Tibial nerve (tissue), 4 donors: ENCODE measurements at regions not wholly inside any gene's neighbourhood (a gene's known extent, or its start where the extent isn't known, plus 50 kb on each side); places are given as distances from the start of the nearest gene placed in this dataset.

Experiments used
- CTCF ChIP-seq, 5 experiments: fragments of 200-600 bp in 3 of 5; fragments of 450-650 bp in 2 of 5; sonication (generic) in 3 of 5; IDR thresholded peaks; one replicate each; pipeline ENCODE4 v1.5.1; 2016 to 2019; ENCODE audit warnings: antibody characterized with exemption in 5 of 5, mild to moderate bottlenecking in 3 of 5, moderate library complexity in 2 of 5
- EP300 ChIP-seq, 2 donors: sonication (generic); formaldehyde crosslinking; IDR thresholded peaks; one replicate each; pipeline ENCODE4 v1.6.1; 2017; ENCODE audit warnings: antibody characterized with exemption in 2 of 2, mild to moderate bottlenecking in 1 of 2
- POLR2A ChIP-seq, 2 donors: fragments of 450-650 bp; IDR thresholded peaks; one replicate each; pipeline ENCODE4 v1.6.1; 2017; ENCODE audit warnings: antibody characterized with exemption in 2 of 2, mild to moderate bottlenecking in 2 of 2, moderate library complexity in 2 of 2

- TF ChIP-seq CTCF (IDR thresholded peaks at IDR 0.05) (no peak), EP300 (IDR thresholded peaks at IDR 0.05) (no peak), POLR2A (IDR thresholded peaks at IDR 0.05) (no peak)
Measured at GRCh38 chr2:121969766-121970639, 214.6 kb downstream of the TSN start.
